DMS 273 (cell line): ENCODE measurements at regions not wholly inside any gene's neighbourhood (a gene's known extent, or its start where the extent isn't known, plus 50 kb on each side); places are given as distances from the start of the nearest gene placed in this dataset.

Source experiments
- DNase-seq: peaks from one replicate; lab custom pipeline; 2025; ENCODE audit not compliant: unreplicated experiment; lab: John Stamatoyannopoulos, UW

GRCh38 chr2:60297296-60298005 is 256.0 kb downstream of the BCL11A start:
- no peak for DNase-seq

DNA sequence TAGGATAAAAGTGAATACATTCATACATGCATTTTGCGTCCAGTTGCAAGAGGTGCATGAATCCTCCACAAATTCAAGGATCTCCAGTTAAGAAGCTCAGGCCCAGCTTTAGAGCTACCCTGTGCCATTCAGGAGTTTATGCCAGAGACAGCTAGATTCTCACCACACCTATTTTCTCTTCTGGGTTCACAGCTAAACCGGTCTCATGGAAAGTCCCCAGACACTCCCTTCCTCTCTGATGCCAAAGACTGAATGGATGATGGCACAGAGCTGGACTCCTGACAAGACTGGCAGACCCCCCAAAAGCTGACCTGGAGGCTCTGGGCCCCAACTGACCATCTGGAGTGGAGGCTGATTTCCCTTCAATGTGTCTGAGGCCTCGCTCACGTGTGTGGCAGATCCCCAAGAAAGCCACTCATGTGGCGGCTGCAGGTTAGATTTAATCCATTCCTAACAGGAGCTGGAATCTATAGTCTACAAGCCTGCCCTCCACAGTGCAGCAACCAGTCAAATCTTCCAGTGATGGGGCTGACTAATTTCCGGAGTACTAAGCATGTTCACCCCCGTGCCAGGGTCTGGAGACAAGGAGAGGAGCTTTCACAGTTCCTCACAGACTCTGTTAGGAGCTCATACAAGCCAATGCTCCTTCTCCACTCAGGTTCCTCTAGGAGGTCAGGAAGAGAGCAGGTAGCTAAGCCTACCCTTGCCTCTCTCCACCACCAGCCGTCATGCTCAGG is 257.1 kb downstream of the BCL11A start:
- DNase-seq: no peak

GRCh38 chr2:60295636-60295962 is 257.9 kb downstream of the BCL11A start:
- no peak for DNase-seq

DNA sequence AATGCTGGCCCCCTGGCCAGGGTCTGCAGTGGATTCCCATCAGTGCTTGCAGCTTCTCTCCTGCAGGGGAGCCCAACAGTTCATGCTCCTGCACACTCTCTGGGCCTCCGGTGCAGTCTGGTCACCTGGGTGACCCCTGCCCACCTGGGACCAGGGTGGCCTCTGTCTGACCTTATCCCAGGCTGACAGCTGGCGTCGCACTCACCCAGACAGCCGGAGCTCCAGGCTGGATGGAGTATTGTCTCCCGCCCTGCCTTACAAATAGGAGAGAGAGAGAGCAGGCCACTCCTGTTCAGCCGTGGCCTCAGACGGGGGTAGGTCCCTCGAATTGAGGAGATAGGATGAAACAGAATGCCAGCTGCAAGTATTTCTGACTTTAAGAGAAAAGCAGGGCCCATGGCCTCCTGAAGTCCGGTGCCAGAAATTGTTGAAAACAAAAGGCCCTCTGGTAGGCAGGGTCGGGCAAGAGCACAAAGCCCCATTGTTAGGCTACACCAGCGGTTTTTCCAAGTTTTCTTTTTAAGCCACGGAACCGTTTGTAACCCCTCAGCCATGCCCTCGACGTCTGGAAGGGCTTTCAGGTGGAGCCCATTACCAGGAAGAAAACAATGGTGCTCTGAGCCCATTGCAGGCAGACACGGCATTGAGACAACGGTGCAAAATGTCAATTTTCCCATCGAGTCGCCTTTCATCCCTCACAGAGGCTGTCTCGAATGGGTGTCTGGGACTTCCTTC is 258.4 kb downstream of the BCL11A start:
- no peak for DNase-seq

DNA sequence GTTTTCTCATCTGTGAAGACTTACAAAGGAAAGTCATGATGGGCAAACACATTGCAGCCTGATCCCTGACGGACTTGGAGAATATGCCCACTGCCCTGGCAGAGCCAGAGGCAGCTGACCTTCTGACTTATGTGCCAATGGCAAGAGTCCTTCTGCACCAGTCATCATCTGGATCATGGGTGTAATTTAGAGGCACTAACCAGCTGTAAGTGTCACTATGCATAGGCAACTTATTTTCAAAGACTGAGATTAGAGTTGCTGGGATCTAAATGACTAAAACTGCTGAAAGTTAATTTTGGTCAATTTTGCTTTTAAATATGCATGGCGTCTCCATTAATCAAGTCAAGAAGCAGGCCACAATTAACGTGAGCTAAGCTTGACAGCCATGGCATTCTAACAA is 261.2 kb downstream of the BCL11A start:
- DNase-seq: no peak

DNA sequence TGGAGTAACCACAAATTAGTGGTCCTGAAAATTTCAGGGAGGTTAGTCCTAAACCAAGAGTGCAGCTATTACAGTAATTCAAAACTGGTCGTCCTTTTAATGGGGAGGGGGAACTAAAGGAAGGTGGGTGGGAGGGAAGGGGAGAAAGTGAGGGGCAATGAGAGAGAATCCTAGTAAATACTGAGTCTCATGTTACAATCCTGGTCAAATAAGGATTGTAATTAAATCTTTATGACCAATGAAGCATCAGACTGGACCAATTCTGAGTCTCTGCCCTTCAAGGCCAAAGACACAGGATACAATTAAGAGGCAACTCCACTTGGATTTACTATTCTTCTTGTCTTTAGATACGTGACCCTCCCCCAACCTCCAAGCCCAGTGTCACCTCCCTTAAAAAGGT is 262.9 kb downstream of the BCL11A start:
- DNase-seq: no peak

DNA sequence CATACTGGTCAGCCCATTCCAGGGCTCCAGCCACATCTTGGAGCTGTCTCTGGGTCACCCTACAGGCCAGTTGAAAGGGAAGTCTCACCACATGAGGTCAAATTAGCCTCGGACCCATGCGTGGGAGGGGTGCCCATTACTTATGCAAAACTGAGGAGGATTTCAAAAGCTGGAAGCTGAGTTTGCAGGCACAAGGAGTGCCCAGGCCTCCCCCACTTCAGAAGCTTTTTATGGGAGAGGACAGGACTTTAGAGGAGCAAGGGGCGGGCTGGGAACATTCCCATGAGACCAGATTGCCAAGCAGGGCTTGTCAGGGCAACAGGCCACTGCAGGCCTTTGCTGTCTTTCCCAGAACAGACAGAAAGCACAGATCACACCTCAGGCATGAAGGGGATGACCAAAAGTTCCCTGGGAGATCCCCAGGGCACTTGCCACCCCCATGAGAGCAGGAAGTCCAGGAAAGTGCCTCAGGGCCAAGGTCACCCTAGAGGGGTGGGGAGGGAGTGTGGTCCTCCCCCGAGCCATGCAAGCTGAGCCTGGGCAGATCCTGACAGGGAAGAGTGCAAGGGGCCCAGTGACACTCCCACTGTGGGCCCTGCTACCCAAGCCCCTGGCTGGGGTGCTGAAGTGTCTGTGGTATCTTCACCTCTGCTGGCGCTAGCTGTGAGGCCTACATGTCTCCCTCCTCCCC is 267.7 kb downstream of the BCL11A start:
- DNase-seq: no peak

DNA sequence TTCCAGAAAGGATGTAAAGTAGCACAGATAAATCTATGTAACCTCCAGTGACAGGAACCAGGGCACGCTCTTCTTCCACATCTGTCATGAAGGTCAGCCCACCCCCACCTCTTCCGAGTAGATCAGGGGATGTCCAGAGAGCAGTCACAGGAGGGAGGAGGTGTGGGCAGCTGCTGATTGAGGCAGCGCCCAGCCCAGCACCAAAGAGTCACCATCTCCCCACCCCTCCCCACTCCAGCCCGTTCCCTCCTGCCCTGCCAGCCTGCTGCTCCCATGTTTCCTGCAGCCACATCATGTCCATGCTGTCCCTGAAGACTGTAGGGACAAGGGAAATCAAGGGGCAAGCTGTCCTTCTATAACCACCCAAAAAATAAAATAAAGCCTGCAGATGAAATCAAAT is 269.8 kb downstream of the BCL11A start:
- no peak for DNase-seq

DNA sequence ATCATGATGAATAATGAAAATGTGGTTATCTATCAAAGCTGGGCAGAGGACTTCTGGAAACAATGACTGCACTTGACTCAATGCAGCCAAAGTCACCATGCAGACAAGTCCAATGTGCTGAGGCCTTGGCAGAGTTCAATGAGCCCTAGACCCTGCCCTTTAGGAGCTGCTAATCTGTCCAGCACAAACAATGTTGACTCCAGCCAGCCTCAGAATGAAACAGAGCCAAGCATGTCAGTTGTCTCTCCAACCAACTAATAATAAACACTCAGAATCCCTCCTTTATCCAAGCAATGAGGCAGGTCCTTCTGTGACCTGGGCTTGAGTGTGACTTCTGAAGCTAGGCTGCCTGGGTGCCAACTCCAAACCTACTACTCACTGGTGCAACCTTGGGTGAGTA is 270.6 kb downstream of the BCL11A start:
- DNase-seq: no peak

- DNase-seq: no peak
These were observed 271.7 kb downstream of the BCL11A start for GRCh38 chr2:60281730-60282129.

DNA sequence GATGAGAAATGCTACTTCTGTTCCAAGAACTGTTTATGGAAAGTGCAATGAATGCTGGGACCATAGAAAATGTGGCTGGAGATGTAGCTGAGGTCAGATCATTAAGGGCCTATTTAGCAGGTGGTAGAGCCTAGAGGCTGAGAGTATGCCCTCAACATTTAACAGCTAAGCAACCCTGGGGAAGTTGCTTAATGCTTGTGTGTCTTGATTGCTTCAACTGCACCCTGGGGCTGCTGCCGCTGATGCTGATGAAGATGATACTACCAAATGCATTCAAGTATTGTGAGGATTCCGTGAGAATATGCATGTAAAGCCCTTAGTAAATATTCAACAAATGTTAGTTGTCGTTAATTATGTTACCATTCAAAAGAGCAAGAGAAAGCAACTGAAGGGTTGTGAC is 273.2 kb downstream of the BCL11A start:
- no peak for DNase-seq

GRCh38 chr2:60278906-60279305 is 274.5 kb downstream of the BCL11A start:
- no peak for DNase-seq

DNA sequence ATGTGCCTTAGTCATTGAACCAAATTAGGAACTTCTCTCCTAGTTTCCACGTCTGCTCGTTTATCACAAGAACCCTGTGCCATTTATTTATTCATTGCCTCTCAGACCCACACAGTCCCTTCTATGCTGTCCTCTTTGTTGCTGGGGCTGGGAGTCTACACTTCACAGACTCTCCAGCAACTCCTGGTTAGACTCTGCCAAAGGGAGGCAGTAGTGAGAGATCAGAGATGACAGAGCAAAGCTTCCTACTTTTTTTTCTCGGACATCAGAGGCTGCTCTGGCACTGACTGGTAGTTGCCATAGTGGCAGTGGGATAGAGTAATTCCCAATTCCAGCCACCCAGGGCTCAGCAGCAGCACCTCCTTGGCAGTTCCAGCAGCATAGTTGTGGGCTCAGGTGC is 277.5 kb downstream of the BCL11A start:
- DNase-seq: no peak

DNA sequence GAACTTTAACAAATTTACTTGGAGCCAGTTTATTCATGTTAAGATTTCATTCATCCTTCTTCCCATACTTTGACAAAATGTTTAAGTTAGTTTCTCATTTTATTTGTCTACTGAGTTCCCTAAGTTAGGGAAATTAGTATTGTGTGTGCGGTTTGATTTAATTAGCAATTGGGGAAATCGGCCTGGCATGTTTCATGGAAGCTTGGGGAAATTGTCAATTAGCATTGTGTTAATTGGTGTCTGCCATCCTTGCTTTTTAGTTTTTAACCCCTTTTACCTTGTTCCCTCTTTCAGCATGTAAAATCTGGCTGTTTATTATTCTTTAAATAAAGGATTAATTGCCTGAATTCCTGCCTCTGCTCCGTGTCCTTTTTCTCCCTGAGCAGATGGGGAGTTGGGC is 279.6 kb downstream of the BCL11A start:
- no peak for DNase-seq

DNA sequence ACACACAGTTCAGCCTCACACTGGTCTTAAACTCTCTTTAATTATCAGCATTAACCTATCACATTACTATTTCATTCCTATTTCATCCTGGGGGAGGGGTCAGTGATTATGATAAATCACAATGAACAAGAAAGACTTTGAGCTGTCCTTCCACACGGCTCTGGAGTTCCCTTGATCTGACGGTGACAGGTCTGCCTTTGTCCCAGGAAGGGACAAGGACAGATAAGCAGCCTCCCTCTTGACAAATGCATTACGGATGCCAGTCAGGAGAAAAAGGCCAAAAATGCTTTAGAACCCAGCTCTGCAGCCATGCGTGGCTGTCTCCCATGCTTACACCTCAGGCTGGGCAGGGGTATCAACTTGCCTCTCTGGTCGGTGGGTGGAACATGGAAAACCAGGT is 281.7 kb downstream of the BCL11A start:
- no peak for DNase-seq

DNA sequence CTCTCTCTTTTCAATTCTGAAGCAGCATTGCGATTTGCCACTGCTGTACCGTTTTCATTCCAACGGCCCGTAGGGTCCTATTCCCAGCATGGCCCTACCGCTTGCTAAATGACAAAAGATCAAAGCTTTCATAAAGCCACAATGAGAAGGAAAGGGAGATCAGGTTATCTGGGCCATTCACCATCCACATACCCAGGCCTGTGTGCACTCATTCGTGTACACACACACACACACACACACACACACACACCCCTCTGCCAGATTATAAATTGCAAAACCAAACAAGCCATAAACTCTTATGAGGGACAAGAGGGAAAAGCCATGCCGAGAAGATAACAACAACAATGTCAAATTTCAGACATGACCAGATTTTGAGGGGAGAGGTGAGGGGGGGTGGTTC is 282.3 kb downstream of the BCL11A start:
- DNase-seq: no peak

DNA sequence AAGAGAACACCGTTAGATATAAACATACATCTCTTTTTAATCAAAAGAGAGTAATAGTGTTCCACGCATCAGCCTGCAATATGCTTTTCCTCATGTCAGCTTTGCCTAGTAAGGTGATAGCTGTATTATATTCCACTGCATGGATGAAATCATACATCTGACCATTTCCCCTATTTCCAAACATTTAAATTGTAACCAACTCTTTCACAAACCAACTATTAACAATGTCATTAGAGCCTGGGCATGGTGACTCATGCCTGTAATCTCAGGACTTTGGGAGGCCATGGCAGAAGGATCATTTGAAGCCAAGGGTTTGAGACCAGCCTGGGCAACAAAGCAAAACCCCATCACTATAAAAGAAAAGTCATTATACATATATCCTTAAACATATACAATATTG is 284.8 kb downstream of the BCL11A start:
- no peak for DNase-seq

- no peak for DNase-seq
These were observed 285.4 kb downstream of the BCL11A start for GRCh38 chr2:60268032-60268431.

- DNase-seq: no peak
These were observed 286.3 kb downstream of the BCL11A start for GRCh38 chr2:60267122-60267521.

- no peak for DNase-seq
These were observed 291.3 kb downstream of the BCL11A start for GRCh38 chr2:60262178-60262577.

GRCh38 chr2:60260639-60261296 is 292.7 kb downstream of the BCL11A start:
- no peak for DNase-seq
